ENCODE measurements at regions not wholly inside any gene's neighbourhood (a gene's known extent, or its start where the extent isn't known, plus 50 kb on each side); places are given as distances from the start of the nearest gene placed in this dataset.

- TF ChIP-seq ZNF280D (CRISPR knock-in tag; IDR thresholded peaks at IDR 0.05) = 0 out of 2 replicates have a peak, but pooled peaks have one; percentile 25
- TF ChIP-seq CREB1 (IDR thresholded peaks at IDR 0.05) = peak; percentile 99
- peak; percentile 93 for TF ChIP-seq CREB1 (CRISPR knock-in tag; IDR thresholded peaks at IDR 0.05)
- peak; percentile 45; the same call in 1 of the 2 replicates for TF ChIP-seq SALL1 (CRISPR knock-in tag; IDR thresholded peaks at IDR 0.05)
- no peak for TF ChIP-seq KLF13 (CRISPR knock-in tag; IDR thresholded peaks at IDR 0.05)
- TF ChIP-seq BATF2 (CRISPR knock-in tag; IDR thresholded peaks at IDR 0.05) = no peak
- no peak for TF ChIP-seq GPN1 (CRISPR knock-in tag; IDR thresholded peaks at IDR 0.05; ENCODE audit: borderline replicate concordance)
- TF ChIP-seq ARID4A (CRISPR knock-in tag; IDR thresholded peaks at IDR 0.05; ENCODE audit: borderline replicate concordance) = peak; percentile 72; the same call in 1 of the 2 replicates
- peak; percentile 29 for TF ChIP-seq MED8 (CRISPR knock-in tag; IDR thresholded peaks at IDR 0.05; ENCODE audit: insufficient replicate concordance)
- no peak; the same call in 1 of the 2 replicates for TF ChIP-seq ZNF512B (CRISPR knock-in tag; IDR thresholded peaks at IDR 0.05; ENCODE audit: borderline replicate concordance)
- peak; percentile 98 for TF ChIP-seq ATF7 (IDR thresholded peaks at IDR 0.05)
- TF ChIP-seq ATF7 (CRISPR knock-in tag; IDR thresholded peaks at IDR 0.05) = no peak
- TF ChIP-seq ASH2L (IDR thresholded peaks at IDR 0.05; ENCODE audit: insufficient read length, low read depth, low read length) = peak; percentile 51
- 0 out of 2 replicates have a peak, but pooled peaks have one; percentile 5 for TF ChIP-seq ZFX (CRISPR knock-in tag; IDR thresholded peaks at IDR 0.05; ENCODE audit: low read depth)
- TF ChIP-seq ZNF724P (CRISPR knock-in tag; IDR thresholded peaks at IDR 0.05; ENCODE audit: borderline replicate concordance) = no peak
- no peak for TF ChIP-seq ZNF136 (CRISPR knock-in tag; IDR thresholded peaks at IDR 0.05; ENCODE audit: low read depth)
- peak; percentile 84 for TF ChIP-seq CREM (IDR thresholded peaks at IDR 0.05)
- no peak for TF ChIP-seq CREM (CRISPR knock-in tag; IDR thresholded peaks at IDR 0.05)
- TF ChIP-seq YEATS4 (CRISPR knock-in tag; IDR thresholded peaks at IDR 0.05; ENCODE audit: borderline replicate concordance) = 0 out of 2 replicates have a peak, but pooled peaks have one; percentile 11
Measured at GRCh38 chr6:27814665-27815424, 97.4 kb downstream of the OR2B2 start (continued).

Data from HepG2 (cell line).